SIG-M5 treated with dmso at 0.1 percent for 504 hours (cell line): ENCODE measurements at regions not wholly inside any gene's neighbourhood (a gene's known extent, or its start where the extent isn't known, plus 50 kb on each side); places are given as distances from the start of the nearest gene placed in this dataset.

Experiments used
- DNase-seq: peaks from one replicate; lab custom pipeline; 2025; ENCODE audit not compliant: unreplicated experiment; lab: John Stamatoyannopoulos, UW

DNA sequence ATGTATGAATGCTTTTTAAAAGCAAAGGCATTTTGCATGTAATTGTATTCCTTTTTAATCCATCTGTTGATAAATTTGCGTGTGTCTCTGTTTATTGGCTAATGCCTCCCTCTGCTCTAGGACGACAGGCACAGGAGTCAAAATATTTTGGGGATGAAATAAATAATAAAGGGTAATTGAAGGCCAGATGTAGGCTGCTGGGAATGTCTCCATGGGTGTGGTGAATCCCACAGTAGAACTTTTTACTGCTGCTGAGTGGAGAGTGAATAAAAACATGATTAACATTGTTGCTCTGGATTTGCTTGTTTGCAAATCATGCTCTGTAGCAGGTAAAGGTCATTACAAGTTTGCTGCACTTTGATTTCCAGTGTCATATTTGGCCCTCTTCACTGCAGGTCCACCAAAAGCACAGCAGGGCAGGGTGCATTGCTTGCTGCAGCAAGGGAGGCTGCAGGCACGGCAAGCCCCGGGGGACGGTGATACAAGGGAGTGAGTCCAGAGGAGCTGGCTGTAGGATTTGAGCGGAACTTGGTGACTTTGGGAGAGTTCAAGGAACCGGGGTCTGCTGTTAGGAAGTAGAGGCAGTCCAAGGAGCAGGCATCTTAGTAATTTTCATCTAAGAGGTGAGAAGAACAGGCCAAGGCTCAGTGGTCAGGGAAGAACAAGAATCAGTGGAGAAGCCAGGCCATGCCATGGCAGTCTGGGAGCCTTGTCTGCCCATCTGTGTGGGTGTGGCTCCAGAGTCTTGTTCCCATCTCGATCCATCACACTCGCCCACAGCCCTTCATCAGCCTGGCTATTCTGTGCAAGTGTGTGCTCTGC lies 201.5 kb upstream of the RAB6C start:
- DNase-seq: no peak

DNA sequence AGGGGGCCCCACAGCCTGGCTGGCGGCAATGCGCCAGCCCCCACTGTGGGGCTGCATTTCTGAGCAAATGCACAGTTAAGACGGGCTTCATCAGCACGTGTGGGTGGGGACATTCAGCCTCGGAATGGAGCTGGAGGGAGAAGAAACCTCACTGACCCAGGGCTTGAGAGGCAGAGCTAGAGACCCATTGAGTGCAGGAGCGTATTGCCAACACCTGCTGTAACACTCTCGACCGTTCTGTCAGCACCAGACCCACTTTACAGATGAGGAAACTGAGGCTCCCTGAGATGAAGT lies 200.9 kb upstream of the RAB6C start:
- no peak for DNase-seq

DNA sequence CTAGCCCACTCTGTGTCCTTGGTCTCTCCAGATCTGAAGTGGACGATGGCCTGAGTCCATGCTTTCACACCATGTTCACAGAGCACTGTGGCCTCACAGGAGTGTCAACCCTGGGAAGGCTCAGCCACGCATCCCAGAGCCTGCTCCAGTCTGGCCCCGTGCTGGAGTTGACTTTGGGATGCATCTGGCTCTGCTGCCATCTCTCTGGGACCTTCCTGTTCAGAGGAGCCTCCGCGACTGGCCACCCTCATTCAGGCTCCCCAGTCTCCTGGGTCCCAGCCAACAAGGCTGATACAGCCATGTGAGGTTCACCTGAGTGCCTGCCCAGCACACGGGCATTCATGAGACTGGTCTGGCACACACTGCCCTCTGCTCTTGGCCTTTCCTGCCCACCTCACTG lies 199.7 kb upstream of the RAB6C start:
- no peak for DNase-seq

DNA sequence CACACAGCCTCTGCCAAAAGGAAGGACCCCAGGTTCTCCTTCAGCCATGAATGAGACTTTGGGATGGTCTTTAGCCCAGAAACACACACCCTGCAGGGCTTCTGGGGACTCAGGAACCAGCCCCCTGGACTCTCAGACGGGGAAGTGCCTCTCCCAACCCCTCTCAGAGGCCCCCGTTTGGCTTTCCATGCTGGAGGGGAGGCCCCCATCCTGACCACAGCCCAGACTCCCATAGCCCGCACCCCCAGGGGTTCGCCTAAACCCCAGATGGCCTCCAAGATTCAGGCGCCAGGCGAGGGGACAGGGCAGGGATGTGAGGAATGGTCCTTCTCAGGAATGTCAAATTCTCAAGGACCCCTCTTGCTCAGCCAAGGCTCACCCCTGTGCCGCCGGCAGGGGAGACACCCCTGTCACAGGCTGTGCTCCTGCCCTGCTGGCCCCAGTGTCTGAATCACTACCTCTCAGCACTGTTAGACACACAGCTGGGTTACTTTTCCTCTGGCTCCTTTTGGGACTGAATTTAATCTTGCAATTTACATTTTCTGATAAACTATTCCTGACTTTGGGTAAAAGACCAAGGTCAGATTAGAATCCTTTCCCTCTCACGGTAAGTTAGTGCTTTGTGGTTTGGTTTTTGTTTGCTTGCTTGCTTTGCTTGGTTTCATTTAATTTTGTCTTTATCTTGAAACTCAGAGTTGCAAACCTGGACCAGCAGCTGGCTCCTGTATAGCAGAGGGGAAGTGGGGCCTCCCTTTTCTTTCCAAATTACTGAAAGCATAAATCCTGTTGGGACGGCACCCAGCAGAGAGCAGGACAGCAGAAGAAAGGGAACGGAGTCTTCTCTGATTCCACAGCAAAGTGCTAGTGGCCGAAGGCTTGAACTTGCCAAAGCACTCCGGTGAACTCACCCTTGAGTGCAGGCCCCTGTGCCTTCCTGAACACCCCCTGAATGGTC lies 198.9 kb upstream of the RAB6C start:
- DNase-seq: no peak

DNA sequence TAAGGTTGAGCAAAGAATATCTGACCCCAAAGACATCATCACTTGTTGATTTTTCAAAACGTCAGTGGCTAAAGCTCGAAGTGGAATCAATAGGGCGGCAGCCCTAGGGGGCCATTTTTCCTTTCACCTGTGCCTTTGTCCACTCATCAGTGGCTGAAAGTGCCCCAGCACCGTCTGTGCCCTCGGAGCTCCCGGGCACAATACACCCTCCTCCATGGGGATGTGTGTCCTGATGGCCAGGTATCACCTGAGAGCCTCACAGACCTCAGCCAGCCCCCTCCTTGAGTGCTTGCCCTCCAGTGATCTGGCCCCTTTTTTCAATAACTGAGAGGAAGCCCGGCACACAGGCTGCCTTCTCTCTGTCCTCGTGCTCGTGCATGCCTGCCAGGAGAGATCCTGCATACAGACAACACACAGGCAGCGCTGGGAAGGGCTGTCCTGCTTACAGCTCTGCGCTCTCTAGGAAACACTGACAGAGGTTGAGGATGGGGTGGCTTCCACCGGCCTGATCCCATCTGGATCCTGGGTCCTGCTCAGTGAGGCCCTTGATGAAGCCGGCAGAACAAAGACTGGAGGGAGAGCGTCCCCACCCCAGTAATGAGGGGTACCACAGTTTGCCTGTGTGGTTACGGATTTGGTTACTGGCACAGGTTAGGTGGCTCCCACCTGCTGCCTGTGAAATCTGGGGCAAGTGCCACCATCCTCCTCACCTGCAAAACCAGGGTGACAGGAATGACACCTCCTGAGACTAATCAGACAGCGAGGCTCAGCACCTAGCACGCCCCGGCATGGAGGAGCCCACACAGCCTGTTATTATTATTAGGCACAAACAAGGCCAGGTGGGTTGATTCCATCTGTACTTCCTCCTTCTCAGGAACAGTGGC lies 197.5 kb upstream of the RAB6C start:
- DNase-seq: no peak

DNA sequence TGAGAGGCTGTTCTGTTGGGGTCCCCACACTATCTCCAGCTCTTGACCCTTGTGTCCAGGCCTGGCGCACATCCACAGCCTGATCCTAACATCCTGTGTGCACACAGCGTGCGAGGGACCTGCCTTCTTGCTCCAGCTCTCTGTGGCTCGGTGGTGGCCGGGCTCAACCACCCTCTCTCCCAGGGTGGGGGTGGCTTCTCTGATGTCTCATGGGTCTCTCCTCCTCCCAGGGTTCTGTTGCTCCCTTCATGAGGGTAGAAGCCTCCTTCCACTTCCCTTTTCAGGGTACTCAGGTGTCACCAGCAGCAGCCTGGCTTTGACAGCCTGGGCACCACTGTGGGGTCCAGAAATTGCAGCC lies 196.9 kb upstream of the RAB6C start:
- no peak for DNase-seq

DNA sequence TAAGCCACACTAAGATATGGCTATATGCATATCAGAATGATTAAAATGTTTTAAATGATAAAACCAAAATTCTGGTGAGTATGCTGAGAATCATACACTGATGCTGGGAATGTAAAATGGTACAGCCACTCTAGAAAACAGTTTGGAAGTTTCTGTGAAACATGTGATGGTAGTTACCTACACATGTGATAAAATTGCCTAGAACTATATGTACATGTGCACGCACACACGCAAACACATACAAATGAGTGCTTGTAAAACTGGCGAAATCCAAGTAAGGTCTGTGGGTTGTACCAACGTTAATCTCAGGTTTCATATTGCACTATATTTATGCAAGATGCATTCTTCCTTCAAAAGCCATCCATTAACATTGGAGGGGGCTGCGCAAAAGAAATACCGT lies 195.0 kb upstream of the RAB6C start:
- DNase-seq: no peak

DNA sequence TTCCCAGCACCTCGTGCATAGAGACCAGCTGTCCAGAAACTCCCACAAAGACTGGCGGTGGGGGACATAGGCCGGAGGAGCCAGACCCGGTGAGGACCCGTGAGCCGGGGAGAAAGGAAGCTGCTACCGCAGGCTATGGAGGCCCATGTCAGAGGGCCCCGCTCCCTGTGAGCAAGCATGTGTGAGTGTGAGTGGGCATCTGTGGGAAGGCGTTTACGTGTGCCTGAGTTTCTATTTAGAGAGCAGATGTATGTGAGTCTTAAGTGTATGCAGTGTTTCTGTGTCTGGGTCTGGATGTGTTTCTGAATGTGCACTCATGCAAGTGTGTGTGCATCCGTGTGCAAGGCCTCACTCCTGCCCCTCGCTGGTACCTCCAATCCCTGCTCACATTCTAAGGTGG lies 187.8 kb upstream of the RAB6C start:
- DNase-seq: no peak

DNA sequence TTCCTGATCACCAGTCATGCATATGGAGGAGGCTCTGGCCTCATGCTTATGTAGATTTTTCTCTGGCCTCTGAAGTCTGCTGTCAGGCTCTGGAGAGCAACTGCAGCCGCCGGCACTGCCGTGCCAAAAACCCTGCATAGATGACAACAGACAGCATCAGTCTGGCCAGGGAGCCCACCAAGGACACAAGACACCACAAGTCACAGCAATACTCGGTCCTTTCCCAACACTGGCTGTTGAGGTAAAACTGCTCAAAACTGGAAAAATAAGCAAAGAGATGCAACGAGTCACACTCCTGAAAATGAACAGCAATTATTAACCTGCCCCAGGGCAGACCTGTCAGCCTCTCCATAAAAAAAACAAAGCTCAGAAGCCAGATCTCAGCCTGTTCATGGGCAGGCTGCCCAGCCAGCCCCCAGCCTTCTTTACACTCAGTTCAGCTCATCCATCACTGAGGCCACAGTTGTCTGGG lies 186.0 kb upstream of the RAB6C start:
- no peak for DNase-seq

DNA sequence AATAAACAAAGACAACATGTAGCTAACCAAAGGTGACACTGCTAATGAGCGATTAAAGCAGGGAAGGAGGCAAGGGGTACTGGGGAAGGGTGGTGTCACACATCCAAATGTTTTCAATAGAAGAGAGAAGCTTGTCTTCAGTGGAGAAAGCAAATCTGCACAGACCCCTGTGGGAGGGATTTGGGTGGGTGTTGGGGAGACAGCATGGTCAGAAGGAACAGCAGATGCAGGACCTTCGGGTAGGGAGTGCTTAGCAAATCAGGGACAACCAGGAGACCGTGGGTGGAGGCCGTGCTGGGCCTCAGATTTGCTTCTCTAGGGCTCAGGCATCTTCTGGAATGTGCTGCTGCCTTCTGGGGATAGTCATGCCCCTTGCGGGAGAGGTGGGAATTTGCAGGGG lies 185.3 kb upstream of the RAB6C start:
- no peak for DNase-seq

DNA sequence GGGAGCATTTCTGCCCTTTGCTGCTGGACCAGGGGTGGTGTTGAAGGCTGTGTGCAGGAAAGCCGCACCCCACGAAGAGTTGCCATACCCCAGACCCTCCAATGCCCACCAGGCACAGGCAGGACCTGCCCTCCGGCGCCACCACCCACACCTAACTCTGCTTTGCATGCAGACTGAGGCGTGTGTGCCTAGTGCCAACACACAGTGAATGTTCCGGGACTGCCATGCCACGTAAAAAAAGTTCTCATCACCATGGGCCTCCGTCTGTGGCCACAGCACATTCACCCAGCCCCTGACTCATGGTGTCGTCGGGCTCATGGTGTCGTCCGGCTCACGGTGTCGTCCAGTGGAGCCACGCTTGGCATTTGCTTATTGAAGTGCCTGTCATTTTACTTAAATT lies 184.9 kb upstream of the RAB6C start:
- DNase-seq: no peak

DNA sequence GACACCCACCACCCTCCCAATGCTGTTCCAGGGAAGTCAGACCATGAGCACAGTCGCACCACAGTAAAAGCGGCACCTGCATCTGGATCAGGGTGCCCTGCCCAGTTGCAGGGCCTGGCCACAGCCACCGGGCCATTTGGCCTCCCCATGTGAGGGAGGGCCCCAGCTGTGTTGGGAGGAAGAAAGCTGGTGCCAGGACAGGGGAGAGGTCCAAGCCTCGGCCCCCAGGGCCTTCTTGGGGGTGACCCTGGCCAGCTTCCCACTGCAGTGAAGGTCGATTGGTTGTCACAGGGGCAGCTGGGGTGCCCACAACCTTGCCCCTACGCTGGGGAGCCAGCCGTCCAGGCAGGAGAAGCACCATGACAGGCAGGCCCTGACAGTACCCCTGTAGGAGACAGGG lies 183.2 kb upstream of the RAB6C start:
- DNase-seq: no peak

DNA sequence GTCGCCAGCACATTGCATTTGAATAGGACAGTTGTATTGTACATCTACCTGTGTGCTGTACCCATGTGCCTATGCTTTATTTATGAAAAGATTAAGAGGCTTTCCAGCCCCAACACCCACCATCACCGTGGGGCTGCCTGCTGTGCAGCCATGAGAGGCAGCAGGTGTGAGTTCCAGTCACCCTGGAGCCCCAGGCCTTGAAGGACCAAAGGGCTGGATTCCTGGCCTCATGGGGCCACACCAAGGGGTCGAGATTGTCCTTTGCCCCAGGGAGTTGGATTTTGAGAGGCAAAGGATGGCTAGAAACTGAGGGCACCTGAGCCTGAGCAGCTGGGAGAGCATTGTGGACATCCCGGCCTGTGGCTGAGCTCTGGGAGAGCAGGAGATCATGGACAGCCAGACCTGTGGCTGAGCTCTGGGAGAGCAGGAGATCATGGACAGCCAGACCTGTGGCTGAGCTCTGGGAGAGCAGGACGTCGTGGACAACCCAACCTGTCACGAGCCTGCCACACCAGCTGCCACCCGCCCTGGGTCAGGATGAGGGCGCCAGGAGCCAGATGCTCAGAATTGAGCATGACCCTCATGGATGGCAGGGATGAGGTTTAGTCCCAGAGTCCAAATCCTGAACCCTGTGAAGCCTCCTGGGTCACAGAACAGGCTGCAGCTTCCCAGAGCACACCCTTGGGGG lies 182.5 kb upstream of the RAB6C start:
- no peak for DNase-seq

DNA sequence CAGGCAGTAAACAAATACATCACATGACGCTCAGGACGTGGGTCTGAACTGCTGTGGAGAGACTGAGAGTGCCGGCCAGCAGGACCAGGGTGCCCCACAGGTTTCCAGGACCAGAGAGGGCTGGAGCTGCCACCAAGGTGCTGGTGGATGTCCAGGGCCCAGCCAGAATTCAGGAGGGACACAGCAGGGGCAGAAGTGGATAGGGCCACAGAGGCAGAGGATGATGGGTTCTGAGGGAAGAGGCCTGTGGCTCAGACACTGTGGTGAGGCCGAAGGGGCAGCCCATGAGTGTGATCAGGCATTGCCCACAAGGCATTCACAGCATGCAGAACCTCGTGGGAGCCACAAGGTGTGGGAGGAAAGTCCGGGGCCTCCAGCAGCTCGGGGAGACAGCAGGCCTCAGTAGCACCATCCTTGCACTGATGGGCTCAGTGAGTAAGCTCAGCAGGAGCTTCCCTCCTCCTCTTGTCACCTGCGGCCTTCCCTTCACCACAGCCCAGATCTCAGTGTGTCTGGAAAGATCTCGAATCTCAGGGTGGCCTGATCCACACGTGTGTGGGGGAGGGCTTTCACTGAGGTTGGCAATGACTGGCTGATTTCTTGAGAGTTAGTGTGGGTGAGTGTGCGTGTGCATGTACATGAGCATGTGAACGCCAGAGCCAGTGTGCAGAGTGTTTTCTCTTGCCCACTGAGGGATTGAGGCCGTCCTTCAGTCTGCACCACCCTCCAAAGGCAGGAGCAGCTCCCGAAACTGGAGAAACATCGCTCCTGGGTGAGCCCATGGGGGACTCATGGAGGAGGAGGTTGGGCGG lies 181.8 kb upstream of the RAB6C start:
- no peak for DNase-seq

DNA sequence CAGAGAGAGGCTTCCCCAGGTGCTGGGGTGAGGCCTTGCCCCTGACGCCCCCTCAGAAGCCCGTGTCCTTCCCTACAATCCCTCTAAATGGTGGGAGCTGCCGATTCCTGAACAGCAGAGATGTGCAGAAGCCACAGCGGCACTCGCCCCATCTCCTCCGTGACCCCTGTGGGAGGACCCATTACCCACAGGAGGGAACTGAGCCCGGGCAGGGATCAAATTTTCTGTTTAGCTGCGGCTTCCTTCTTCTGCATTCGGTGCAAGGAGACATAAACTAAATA lies 181.2 kb upstream of the RAB6C start:
- DNase-seq: no peak

DNA sequence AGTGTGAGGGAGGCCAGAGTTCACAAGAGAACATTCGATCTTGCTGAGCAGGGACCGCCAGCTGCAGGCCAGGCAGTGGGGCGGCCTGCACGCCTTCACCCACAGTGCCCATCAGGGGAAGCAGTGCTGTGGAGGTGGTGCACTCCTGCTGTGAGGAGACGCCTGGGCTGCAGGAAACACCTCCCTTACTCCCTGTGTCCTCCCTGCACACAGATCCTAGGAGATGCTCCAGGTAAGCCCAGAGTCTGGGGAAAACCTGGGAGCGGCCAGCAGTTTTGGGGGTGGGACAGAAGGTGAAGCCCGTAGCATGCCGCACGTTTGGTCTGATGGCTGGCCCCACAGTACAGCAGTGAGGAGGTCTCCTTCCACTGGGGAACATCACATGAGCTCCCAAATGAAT lies 180.8 kb upstream of the RAB6C start:
- no peak for DNase-seq

DNA sequence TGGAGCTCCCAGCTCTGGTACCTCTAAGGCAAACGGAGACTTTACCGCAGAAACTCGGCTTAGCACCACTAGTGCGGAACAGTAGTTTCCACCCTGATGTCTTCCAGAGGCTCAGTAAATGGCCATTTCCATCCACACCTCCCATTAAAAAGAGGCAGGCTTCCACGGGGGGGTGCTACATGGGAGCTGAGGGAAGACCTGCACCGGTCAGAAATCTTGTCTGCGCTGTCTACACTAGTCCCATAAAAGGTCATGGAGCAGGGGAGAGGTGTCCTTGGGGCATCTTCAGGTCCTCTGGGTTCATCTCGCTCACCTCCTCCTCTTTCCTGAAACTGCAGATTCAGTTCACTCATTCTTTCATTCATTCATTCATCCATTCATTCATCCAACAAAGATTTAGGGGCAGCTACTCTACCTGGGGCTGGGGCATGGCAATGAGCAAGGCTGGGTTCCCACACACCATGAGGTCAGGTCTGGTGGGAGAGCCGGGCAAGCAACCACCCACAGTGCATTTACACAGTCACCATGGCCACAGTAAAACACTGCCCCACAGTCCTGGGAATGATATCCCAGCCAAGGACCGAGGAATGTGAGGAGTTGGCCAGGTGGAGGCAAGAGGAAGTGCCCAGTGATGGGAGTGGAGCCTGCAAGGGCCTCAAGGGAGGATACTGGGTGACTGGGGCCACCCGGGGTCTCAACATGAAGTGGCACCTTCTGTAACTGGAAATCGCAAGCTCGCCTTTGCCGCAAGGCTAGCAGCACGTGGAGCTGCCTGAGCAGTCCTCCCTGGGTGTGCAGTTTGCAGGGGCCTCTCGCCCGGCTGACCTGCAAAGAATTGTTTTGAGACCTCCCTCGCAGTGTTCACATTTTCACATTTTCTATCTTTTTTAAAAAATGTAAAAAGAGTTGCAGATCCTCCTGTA lies 180.2 kb upstream of the RAB6C start:
- no peak for DNase-seq

DNA sequence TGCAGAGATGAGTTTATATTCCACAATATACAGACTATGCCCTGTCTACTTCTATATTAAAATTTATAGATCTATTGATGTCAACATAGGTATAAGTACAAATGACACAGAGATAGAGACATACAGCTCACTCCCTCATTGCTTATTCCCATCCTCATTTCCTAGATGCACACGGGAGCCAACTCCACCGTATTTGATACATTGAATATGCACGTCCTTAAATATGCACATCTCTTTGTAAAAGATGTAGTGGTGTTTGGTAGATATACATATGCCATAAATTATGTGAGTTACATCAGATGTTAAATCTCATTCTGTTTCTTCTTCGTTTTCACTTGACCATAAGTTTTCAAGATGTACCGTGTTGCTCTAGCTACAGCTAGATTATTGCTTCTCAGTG lies 179.2 kb upstream of the RAB6C start:
- no peak for DNase-seq

DNA sequence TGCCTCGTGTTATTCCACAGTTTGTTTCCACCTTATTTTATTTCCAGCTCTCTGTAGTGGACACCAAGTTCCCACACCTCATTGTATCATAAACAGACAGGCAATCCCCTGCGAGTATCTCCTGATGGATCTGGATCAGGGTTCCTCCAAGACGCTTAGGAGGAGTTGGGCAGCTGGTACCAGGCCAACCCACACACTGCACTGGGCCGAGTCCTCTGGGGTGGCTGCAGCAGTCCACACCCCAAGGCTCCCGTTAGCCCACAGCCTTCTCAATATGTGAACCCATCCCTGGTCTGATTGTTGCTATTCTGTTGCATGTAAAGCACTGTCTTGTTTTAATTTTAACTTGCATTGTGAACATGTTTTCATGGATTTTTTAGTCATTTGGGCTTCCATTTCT lies 178.8 kb upstream of the RAB6C start:
- no peak for DNase-seq
